Embryonic facial prominence (tissue), 1 donor: ENCODE measurements at regions not wholly inside any gene's neighbourhood (a gene's known extent, or its start where the extent isn't known, plus 50 kb on each side); places are given as distances from the start of the nearest gene placed in this dataset.
"Not testable (repeated sequence)": the region's sequence is repeated elsewhere in the genome, so short reads cannot be mapped to it uniquely, and the experiment has no call there.

Source experiments
- DNase-seq: peaks from one replicate; pipeline ENCODE4 v3.0.0-alpha.2; 2016; ENCODE audit errors: extremely low spot score

GRCh38 chr11:129698212-129698611, 117.4 kb upstream of the TMEM45B start:
- DNase-seq = no peak

GRCh38 chr11:129699711-129700304, 115.8 kb upstream of the TMEM45B start:
- no peak for DNase-seq

- no peak for DNase-seq
Measured at GRCh38 chr11:129700701-129701100, 114.9 kb upstream of the TMEM45B start.

DNA sequence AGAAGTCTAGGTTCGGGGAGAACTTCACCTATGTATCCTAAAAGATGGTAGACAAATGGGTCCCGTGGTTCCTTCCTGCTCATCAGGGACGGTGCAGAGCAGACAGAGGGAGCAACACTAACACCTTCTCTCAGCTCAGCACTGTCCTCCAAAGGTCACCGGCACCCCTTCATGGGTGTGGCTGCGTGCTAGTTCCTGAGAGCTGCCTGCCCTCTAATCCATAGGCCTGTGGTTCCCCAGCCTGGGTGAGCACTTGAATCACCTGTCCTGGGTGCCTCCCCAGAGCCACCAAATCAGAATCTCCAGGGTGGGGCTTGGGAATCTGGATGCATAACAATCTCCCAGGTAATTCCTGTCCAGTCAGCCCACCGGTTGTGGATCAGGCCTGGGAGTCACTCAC, 113.9 kb upstream of the TMEM45B start:
- DNase-seq = no peak

DNA sequence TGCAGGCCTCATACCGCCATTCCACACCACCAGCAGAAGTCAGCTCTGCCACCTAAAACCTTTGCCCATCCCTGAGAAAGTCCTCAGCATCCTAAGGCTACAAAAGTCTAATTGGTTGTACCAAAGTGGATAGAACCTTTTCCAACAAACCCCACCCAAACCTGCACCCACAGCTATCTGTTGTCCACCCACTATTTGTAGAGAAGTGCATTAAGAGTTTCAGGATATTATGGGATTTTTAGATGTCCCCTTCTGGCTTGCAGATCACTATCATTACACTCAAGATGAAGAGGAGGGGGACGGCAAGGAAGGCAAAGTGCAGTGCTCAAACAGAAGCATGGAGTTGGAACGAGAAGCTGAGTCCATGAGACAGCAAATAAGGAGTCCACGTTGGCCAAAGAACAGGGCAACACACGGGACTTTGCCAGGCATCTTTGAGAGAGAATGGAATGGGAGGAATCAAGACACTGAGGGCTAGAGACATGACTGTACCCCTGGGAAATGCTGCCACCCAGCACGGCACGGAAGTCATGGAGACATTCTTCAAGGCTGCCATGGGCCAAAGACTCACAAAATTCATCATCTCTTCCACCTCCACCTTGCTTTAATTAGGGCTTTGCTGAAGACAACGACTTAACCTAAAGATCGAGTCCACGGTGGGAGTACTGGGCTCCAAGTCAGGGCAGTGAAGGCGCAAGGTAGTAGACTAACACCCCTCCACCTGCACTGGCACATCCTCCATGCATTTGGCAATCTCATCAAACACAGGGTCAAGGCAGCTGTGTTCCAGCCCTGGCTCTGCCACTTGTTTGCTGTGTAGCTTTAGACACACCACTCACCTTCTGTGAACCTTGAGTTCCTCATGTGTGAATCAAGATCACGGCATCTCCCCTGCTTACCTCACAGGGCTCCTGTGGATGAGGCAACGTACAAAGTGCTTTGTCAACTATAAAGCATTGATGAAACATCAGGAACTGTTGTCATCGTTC, 112.9 kb upstream of the TMEM45B start:
- no peak for DNase-seq

GRCh38 chr11:129703846-129704245, 111.8 kb upstream of the TMEM45B start:
- no peak for DNase-seq

GRCh38 chr11:129704831-129705230, 110.8 kb upstream of the TMEM45B start:
- no peak for DNase-seq

DNA sequence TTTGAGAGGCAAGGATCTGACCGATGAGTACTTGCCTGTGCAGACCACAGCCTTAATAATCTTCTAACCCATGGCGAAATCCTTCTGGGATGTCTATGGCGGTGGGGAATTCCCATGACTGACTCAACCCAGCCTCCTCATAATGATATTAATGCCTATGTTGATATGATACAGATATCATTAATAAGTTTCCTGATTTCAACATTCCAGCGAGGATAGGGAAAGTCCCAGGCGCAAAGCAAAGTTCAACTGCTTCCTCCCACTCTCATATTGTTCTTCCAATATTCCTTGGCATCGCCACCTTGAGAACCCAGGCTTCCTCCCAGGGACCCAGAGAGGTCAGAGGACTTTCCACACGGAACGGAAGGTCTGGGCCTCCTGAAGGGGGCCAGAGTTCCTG, 110.3 kb upstream of the TMEM45B start:
- no peak for DNase-seq

DNA sequence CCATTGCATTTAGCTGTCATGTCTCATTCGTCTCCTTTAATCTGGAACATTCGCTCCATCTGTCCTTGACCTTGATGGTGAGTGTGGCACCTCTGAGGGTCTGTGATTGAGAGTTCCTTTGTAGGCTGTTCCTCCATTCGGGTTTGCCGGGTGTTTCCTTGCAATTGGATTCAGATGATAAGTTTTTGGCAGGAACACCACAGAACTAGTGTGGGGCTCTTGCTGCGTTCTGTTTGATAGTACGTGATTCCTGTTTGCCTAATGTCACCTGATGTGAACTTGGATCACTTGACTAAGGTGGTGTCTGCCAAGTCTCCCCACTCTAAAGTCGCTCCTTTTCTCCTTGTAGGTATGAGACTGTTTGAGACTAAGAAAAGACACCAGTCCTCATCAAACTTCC, 109.7 kb upstream of the TMEM45B start:
- DNase-seq = no peak

DNA sequence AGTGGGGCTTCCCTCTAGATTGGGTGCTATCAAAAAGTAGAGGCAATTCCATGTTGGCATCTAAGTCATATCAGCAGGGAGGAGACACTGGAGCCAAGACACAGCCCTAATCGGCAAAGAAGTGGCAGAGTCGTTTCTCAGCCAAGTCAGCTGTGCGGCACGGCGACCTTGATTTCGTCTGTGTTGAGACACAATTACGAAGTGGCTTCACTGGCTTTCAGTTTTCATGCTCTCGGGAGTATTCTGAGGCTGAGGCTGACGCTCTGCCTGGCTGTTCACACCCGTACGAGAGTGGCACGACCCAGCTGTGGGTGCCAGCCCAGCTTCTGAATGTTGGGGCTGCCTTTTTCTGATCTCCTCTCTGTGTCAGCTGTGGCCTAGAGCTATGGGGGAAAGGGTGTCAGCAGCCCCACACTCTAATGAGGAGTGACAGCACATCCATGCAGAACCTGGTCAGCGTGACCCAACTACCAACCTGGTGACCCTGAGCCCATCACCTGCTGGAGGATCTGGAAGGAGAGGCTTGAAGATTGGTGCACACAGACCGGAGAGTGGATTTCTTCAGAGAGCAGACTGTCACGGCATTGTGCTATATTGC, 105.7 kb upstream of the TMEM45B start:
- DNase-seq = no peak

DNA sequence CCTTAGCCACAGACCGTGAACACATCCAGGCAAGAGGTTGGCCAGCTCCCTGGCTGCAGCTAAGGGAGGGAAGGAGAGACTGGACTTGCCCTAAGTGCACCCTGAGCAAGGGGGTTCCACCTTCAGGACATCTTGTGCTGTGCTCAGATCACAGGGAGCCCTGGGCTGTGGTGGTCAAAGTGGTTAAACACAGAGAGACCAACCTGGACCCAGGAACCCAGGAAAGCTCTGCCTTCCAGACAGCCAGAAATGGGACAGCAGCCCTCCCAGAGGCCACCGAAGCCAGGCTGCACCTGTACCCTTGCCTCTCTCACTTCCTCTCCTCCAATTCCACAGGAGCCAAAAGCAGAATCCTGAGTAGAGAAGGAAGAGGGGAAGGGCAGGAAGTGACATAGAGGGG, 105.2 kb upstream of the TMEM45B start:
- DNase-seq = no peak

- no peak for DNase-seq
Measured at GRCh38 chr11:129711760-129712159, 103.9 kb upstream of the TMEM45B start.

DNA sequence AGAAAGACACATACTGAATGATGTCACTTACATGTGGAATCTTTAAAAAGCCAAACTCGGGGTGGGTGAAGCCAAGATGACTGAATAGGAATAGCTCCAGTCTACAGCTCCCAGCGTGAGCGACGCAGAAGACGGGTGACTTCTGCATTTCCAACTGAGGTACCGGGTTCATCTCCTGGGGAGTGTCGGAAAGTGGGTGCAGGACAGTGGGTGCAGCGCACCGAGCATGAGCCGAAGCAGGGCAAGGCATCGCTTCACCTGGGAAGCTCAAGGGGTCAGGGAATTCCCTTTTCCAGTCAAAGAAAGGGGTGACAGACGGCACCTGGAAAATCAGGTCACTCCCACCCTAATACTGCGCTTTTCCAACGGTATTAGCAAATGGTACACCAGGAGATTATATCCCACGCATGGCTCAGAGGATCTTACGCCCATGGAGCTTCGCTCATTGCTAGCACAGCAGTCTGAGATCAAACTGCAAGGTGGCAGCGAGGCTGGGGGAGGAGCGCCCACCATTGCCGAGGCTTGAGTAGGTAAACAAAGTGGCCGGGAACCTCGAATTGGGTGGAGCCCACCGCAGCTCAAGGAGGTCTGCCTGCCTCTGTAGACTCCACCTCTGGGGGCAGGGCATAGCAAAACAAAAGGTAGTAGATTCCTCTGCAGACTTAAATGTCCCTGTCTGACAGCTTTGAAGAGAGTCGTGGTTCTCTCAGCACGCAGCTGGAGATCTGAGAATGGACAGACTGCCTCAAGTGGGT, 103.0 kb upstream of the TMEM45B start:
- not testable (repeated sequence) for DNase-seq

DNA sequence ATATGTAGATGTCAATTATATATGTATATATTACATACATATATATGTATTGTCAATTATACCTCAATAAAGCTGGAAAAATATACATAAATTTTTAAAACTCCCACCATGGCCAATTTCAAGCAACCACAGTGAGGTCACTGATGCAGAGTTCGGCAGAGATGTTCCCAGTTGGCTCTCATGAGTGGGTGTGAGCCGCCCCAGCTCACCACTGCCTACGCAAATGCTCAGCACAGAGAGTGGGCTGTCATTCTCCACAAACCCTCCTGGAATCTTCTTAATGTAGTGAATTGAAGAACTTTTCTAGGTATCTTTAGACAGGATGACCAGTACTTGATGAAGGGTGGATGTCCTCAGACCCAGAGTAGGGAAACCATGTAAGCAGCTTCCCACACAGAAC, 96.6 kb upstream of the TMEM45B start:
- DNase-seq = no peak

DNA sequence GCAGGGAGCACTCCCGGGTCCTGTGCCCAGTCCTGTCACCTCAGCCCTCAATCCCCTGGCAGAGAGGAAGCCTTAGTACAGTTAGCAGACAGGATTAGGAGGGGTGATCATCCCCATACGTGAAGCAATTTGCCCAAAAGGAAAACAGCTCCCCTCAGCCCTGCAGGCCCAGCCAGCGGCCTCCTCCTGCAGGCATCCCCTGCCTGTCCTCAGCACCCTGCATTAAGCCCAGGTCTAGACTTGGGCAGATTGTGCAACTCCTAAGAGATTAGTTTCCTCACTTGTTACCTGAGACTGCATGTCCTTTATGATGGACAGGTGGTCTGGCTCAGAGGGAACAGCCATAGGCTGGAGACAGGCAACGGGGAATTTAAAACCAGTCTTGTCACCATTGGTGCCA, 95.5 kb upstream of the TMEM45B start:
- DNase-seq = no peak

DNA sequence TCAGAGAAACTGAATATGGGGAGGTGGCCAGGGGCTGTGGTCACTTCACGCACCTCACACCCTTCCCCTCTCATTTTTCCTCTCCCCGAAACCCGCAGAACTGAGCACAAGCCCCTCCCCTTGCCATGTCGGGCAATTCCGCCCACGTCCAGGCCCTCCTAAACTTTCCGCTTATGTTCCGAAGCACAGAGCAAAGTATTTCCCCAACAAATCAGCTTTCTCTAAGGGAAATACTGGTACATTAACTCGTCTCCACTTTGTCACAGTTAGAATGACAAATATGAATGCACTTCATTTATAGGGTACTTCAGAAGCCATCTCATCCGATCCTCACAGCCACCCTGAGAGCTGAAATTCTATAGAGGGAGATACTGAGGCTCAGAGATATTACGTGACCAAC, 94.7 kb upstream of the TMEM45B start:
- no peak for DNase-seq

- DNase-seq = no peak
Measured at GRCh38 chr11:129721685-129722084, 94.0 kb upstream of the TMEM45B start.

DNA sequence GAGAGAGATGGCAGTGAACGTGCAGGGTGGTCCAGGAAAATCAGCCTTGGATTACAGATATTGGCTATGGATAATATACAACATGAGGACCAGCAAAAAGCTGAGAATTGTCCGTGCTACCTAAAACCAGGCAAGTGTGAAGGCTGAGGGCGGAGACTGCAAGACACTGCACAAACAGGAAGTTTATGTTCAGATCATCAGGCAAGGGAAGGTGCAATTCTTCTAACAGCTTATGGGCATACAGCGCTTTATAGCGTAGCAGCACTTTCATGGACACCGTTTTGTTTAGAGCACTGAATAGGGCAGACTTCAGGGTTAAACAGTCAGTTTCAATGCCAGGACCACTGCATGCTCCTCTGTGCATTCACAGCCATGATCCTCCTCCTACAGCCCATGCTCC, 93.1 kb upstream of the TMEM45B start:
- DNase-seq = no peak

- no peak for DNase-seq
Measured at GRCh38 chr11:129723146-129723760, 92.4 kb upstream of the TMEM45B start.

- DNase-seq = no peak
Measured at GRCh38 chr11:129723761-129724162, 91.9 kb upstream of the TMEM45B start.

DNA sequence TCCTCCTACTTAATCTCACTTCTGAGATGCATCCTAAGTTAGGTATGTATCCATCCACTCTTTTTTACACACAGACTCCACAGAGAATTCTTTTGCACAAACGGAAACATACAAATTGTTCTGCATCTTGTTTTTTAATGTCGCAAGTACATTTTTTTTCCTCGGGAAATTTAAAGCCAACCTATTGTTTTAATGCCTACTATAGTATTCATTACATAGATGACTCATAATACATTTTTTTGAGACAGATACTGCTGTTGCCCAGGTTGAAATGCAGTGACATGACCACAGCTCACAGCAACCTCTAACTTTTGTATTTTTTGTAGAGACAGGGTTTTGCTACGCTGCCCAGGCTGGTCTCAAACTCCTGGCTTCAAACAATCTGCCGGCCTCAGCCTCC, 90.8 kb upstream of the TMEM45B start:
- no peak for DNase-seq

DNA sequence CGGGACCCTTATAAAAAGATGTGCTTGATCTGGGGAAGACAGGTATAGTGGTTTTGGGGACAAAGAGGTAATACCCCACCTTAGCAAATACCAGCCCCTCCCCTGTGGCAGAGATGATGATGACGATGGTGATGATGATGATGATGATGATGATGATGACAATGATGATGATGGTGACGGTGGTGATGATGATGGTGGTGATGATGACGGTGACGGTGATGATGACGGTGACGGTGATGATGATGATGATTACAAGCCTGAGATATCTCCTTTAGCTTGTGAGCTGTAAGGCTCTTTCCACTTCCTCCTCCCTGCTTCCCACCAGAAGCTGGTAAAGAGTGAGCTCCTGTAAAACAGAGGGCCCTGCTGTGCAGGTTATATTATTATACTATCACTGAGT, 89.5 kb upstream of the TMEM45B start:
- no peak for DNase-seq
